HG02642 (cell line): ENCODE measurements at regions not wholly inside any gene's neighbourhood (a gene's known extent, or its start where the extent isn't known, plus 50 kb on each side); places are given as distances from the start of the nearest gene placed in this dataset.
"Not testable (repeated sequence)": the region's sequence is repeated elsewhere in the genome, so short reads cannot be mapped to it uniquely, and the experiment has no call there.

Experiments
- ATAC-seq: cut with Tn5 transposase; IDR thresholded peaks from one replicate; pipeline ENCODE4 v1.9.1; 2021; ENCODE audit warnings: mild to moderate bottlenecking; ENCODE audit not compliant: unreplicated experiment, poor library complexity

GRCh38 chr2:48043131-48043700 lies 136.9 kb upstream of the FBXO11 start:
- ATAC-seq: no peak

GRCh38 chr2:48043746-48044145 lies 137.4 kb upstream of the FBXO11 start:
- ATAC-seq: no peak

DNA sequence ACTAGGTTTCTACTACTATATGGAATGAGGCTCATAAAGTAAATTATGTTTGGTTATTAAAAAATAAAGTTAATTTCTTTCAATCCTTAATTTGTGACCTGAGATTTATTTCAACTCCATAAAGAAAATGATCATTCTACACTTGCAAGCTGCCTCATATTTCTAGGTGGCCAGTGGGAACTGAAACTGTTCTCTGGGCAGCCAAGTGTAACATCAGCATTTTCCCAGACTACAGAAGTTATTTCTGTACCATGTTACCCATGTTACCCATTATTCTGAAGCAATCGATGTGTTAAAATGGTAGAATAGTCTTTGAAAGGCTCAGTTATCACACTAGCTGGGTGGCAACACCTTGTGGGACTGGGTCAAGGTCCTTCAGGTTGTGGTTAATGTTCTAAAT lies 139.3 kb upstream of the FBXO11 start:
- ATAC-seq: no peak

GRCh38 chr2:48048476-48049171 lies 142.3 kb upstream of the FBXO11 start:
- no peak for ATAC-seq

DNA sequence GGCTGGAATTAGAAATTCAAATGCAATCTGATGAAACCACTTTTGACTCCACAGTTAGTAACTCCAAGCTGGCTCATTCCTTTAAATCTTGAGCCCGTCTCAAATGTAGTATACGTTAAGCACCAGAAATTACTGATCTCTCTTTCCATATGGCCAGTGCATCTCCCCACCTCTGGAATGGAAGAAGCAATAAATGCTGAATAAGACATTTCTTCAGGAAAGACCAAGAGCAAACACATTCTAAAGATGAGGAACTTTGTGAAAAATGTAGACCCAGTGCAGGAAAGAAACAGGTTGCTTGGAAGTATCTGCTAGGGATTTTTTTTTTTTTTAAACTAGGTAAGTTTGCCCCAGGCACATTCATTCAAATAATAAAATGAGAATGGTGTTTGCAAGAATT lies 143.1 kb upstream of the FBXO11 start:
- ATAC-seq: no peak

GRCh38 chr2:48050711-48051110 lies 144.4 kb upstream of the FBXO11 start:
- ATAC-seq: no peak

- no peak for ATAC-seq
These were observed 153.7 kb upstream of the FBXO11 start for GRCh38 chr2:48059975-48060374.

DNA sequence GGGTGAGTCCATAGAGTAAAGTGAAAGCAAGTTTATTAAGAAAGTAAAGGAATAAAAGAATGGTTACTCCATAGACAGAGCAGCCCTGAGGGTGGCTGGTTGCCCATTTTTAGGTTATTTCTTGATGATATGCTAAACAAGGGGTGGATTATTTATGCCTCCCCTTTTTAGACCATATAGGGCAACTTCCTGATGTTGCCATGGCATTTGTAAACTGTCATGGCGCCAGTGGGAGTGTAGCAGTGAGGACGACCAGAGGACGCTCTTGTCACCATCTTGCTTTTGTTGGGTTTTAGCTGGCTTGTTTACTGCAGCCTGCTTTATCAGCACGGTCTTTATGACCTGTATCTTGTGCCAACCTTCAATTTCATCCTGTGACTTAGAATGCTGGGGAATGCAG lies 155.4 kb upstream of the FBXO11 start:
- ATAC-seq: not testable (repeated sequence)

DNA sequence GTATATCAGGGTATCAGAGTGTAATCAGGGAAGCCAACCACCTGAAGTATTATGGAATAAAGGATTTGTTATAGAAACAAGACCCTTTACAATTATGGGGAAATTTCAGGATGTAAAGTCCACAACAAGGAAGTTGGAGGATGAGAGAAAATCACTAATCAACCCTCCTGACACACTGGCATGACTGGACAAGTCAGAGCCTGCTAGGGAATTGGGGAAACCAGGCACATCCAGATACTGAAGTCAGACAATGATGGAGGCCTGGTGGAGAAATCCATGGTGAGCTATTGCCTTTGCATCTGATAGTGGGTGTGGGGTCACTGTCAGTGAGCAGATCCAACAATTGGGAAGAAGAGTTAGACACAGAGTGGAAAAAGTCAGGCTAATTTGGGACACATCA lies 158.8 kb upstream of the FBXO11 start:
- ATAC-seq: no peak

DNA sequence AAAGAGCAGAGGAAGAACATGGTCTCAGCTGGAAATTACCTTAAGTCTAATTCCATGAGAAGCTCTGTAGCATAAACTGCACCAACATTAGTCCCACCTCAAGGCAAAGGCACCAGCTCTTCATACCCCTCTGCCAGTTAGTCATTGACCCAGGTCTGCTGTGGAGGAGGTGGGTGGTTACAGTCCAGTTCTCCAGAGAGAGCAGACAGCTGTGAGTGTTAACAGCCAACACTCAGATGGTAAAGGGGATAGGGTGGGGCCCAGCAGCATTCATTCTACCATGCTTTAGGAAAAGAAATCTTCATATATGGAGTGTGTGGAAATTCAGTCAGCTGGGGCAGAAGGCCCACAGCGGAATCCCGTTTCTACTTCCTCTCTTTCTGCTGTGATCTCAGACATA lies 159.7 kb upstream of the FBXO11 start:
- no peak for ATAC-seq

DNA sequence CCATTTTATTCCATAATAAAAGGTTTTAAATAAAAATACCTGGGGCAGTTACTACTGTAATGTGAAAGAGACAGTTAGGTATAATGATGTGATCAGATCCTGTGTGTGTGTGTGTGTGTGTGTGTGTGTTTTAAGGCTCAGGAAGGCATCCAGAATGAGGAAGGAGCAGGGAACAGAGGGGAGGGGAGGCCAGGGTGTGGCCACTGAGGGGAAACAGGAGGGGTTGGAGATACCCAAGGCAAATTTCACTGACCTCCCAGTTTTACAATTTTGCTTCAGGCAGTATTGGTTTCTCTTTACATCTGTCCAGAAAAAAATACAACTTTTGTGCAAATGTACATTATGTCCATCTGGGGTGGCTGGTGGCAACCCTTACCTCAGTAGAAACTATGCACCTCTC lies 163.5 kb upstream of the FBXO11 start:
- no peak for ATAC-seq

- no peak for ATAC-seq
These were observed 164.1 kb upstream of the FBXO11 start for GRCh38 chr2:48070415-48070814.

- no peak for ATAC-seq
These were observed 166.3 kb upstream of the FBXO11 start for GRCh38 chr2:48072583-48072982.

- ATAC-seq: no peak
These were observed 169.3 kb upstream of the FBXO11 start for GRCh38 chr2:48075631-48076030.

DNA sequence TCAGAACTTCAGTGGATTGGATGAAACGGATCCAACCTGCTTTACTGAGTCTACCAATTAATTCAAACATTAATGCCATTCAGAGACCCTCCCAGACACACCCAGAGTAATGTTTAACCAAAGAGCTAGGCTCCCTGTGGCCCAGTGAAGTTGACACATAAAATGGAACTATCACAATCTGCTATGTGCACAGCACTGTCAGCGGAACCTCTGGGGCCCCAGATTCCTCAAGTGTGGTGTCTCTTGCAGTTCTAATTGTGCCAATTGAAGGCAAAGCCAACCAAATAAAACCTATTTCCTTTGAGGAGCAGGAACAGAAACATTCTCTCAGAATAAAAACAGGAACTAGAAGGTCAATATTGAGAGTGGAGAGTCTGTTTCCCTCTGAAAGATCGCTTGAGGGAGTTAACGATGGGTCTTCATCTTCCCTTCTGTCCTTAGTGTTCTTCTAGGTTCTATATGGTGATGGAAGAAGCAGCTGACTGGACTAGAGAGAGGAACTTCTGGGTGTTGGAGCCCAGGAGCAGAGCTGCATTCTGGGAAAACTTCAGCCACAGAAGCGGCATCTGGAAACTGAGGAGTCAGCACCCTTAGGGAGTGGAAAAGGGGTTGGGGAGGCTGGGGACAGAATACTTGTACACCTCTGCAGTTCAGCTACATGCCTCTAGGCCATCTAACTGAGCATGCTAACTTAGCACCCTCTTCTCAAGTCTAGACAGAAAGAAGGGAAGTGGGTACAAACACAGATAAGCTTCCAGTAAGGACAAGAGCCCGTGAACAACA lies 174.4 kb upstream of the FBXO11 start:
- no peak for ATAC-seq

GRCh38 chr2:48081317-48081628 lies 175.0 kb upstream of the FBXO11 start:
- no peak for ATAC-seq

DNA sequence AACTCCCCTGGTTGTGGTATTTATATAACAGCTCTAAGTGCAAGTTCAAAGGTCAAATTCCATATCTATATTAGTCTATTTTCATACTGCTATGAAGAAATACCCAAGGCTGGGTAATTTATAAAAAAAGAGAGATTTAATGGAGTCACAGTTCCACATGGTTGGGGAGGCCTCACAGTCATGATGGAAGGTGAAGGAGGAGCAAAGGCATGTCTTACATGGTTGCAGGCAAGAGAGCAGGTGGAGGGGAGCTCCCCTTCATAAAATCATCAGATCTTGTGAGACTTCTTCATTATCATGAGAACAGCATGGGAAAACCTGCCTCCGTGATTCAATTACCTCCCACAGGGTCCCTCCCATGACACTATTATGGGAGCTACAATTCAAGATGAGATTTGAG lies 179.6 kb upstream of the FBXO11 start:
- ATAC-seq: no peak

- no peak for ATAC-seq
These were observed 182.7 kb upstream of the FBXO11 start for GRCh38 chr2:48088994-48089393.

DNA sequence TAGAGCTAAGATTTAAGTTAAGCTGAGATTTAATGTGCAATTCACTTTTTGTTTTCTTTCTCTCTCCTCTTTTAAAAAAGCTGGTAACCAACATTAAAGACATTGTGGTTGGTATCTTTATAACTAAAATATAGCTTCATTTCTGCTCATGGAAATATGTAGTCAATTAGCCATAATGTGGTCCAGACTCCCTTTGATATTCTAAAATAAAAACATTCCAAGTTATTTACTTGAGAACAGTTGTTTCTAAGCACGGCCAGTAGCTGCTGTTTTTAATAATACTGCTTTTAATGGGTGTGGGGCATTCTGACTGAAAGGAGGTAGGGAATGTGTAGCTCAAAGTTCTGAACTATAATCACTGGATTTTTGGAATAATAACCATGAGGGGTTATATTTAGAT lies 183.3 kb upstream of the FBXO11 start:
- ATAC-seq: no peak

- ATAC-seq: no peak
These were observed 186.8 kb upstream of the FBXO11 start for GRCh38 chr2:48092846-48093803.

DNA sequence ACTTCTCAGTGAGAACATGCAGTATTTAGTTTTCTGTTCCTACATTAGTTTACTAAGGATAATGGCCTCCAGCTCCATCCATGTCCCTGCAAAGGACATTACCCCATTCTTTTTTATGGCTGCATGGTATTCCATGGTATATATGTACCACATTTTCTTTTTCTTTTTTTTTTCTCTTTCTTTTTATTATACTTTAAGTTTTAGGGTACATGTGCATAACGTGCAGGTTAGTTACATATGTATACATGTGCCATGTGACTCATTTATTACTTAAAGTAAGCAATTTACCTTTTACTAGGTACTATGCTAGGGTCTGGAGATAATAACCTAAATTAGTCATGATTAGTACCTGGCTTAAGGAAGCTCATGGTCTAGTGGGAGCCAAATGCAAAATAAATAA lies 190.5 kb upstream of the FBXO11 start:
- not testable (repeated sequence) for ATAC-seq
